HFF-Myc (cell line): ENCODE measurements at regions not wholly inside any gene's neighbourhood (a gene's known extent, or its start where the extent isn't known, plus 50 kb on each side); places are given as distances from the start of the nearest gene placed in this dataset.

ENCODE experiments used
- DNase-seq: peaks from one replicate; pipeline ENCODE4 v3.0.0-alpha.2; 2011; ENCODE audit warnings: low read depth; ENCODE audit errors: extremely low read depth
- H3K4me3 ChIP-seq: replicated peaks from 2 replicates; pipeline ENCODE4 v1.5.1; 2011; ENCODE audit warnings: low read depth, mild to moderate bottlenecking, control low read depth, low read length
- TF ChIP-seq, protein P1 (sequence below): IDR thresholded peaks from 2 replicates; pipeline ENCODE4 v1.5.1; 2012; ENCODE audit warnings: mild to moderate bottlenecking, low read depth, low read length, control low read depth; ENCODE audit errors: missing control alignments

DNA sequence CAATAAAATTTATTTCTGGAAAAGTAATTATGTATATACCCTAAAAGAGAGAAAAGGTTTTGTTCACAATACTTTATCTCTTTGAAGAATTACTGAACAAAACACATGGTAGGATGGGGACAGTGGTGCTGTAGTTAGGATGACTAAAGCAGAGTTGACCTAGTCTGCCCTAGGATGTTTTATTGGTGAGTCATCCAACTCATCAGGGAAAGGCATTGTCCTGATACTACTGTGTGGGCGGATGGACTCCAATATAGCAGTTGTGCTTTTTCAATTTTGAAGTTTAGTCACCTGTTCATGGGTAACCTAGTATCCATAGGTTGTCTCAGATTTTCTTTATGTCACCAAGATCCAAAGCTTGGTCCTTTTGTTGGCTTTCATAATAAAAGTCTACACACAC lies 53.3 kb upstream of the EYS start:
- H3K4me3 ChIP-seq = no peak overlapping the region
- no peak for DNase-seq
- TF ChIP-seq, protein P1, sequence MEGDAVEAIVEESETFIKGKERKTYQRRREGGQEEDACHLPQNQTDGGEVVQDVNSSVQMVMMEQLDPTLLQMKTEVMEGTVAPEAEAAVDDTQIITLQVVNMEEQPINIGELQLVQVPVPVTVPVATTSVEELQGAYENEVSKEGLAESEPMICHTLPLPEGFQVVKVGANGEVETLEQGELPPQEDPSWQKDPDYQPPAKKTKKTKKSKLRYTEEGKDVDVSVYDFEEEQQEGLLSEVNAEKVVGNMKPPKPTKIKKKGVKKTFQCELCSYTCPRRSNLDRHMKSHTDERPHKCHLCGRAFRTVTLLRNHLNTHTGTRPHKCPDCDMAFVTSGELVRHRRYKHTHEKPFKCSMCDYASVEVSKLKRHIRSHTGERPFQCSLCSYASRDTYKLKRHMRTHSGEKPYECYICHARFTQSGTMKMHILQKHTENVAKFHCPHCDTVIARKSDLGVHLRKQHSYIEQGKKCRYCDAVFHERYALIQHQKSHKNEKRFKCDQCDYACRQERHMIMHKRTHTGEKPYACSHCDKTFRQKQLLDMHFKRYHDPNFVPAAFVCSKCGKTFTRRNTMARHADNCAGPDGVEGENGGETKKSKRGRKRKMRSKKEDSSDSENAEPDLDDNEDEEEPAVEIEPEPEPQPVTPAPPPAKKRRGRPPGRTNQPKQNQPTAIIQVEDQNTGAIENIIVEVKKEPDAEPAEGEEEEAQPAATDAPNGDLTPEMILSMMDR = no peak
